Glutamatergic neuron (in vitro differentiated cells): ENCODE measurements at regions not wholly inside any gene's neighbourhood (a gene's known extent, or its start where the extent isn't known, plus 50 kb on each side); places are given as distances from the start of the nearest gene placed in this dataset.
A peak's percentile ranks its signal among the peaks of the same experiment; 100 is the strongest.

ENCODE experiments used
- DNase-seq: peaks from one replicate; pipeline ENCODE4 v3.0.0; 2022
- H3K27ac Mint-ChIP-seq: one replicate; pipeline ENCODE4 v1.8.0; 2020; ENCODE audit warnings: mild to moderate bottlenecking, mixed read lengths, inconsistent platforms; ENCODE audit not compliant: unreplicated experiment
- H3K27me3 Mint-ChIP-seq: one replicate; pipeline ENCODE4 v1.8.0; 2020; ENCODE audit warnings: mild to moderate bottlenecking, moderate library complexity, mixed read lengths, inconsistent platforms; ENCODE audit not compliant: unreplicated experiment
- H3K36me3 Mint-ChIP-seq: one replicate; pipeline ENCODE4 v1.8.0; 2020; ENCODE audit warnings: mild to moderate bottlenecking, mixed read lengths, inconsistent platforms; ENCODE audit not compliant: unreplicated experiment
- H3K4me1 Mint-ChIP-seq: one replicate; pipeline ENCODE4 v1.8.0; 2020; ENCODE audit warnings: mild to moderate bottlenecking, low read depth, mixed read lengths, inconsistent platforms; ENCODE audit not compliant: unreplicated experiment
- H3K4me3 Mint-ChIP-seq: one replicate; pipeline ENCODE4 v1.8.0; 2020; ENCODE audit warnings: mild to moderate bottlenecking, mixed read lengths, inconsistent platforms; ENCODE audit not compliant: unreplicated experiment
- H3K9me3 Mint-ChIP-seq: one replicate; pipeline ENCODE4 v1.8.0; 2020; ENCODE audit warnings: mild to moderate bottlenecking, moderate library complexity, mixed read lengths, inconsistent platforms; ENCODE audit not compliant: unreplicated experiment
- TF ChIP-seq, protein P1 (sequence below): fragments of 200-600 bp; sonication (generic); IDR thresholded peaks from one replicate; pipeline ENCODE4 v1.5.0; 2021; ENCODE audit not compliant: partially characterized antibody, unreplicated experiment

DNA sequence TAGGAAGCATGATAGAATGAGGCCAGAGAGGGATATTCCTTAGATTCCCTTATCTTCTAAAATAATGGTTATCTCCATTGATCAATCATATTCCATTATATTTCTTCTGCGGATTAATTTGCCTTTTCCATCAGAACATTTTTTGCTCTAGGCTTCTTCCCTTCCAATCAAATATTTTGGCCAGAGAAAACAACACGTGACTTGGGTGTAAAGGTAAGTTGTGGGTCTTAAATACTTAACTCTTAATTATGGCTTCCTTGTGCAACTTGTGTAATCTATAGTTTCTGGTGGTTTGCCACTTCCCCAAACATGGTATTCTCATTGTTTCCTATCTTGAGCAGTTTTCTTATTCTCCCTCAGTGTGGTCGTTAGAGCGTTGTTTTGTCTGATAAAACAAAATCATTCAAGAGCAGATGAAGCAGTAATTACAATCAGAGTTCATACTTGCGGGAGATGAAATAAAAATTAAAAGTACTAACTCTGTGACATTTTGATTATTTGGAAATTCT, 889.3 kb downstream of the MAT2B start:
- DNase-seq, result no peak
- Mint-ChIP-seq H3K9me3 (peaks cover 1% of the 10 kb centered on the region), H3K4me3 (no peak overlapping the region), H3K4me1 (no peaks in the 10 kb centered on the region), H3K36me3 (no peaks in the 10 kb centered on the region), H3K27ac (no peak overlapping the region), H3K27me3 (peaks cover 2% of the 10 kb centered on the region)
- TF ChIP-seq, protein P1, sequence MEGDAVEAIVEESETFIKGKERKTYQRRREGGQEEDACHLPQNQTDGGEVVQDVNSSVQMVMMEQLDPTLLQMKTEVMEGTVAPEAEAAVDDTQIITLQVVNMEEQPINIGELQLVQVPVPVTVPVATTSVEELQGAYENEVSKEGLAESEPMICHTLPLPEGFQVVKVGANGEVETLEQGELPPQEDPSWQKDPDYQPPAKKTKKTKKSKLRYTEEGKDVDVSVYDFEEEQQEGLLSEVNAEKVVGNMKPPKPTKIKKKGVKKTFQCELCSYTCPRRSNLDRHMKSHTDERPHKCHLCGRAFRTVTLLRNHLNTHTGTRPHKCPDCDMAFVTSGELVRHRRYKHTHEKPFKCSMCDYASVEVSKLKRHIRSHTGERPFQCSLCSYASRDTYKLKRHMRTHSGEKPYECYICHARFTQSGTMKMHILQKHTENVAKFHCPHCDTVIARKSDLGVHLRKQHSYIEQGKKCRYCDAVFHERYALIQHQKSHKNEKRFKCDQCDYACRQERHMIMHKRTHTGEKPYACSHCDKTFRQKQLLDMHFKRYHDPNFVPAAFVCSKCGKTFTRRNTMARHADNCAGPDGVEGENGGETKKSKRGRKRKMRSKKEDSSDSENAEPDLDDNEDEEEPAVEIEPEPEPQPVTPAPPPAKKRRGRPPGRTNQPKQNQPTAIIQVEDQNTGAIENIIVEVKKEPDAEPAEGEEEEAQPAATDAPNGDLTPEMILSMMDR, result no peak

DNA sequence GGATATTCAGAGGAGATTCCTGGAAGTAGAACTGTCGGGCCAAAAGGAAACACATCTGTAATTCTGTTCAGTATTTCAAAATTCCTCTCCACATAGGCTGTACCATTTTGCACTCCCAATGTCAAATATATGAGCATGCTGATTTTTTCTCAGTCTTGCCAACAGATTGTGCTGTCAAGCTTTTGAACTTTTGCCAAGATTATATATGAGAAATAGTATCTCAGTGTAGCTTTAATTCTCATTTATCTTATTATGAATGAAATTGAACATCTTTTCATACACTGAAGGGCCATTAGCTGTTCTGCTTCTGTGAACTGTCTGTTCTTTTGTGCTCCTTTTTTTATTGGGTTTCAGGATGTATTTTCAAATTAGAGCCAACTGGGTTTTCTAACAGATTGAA, 907.1 kb downstream of the MAT2B start:
- Mint-ChIP-seq H3K36me3 (peaks cover 5% of the 10 kb centered on the region), H3K4me1 (no peaks in the 10 kb centered on the region), H3K9me3 (peaks cover 2% of the 10 kb centered on the region), H3K4me3 (no peak overlapping the region), H3K27me3 (no peaks in the 10 kb centered on the region), H3K27ac (no peak overlapping the region)
- TF ChIP-seq, protein P1, result no peak
- no peak for DNase-seq

DNA sequence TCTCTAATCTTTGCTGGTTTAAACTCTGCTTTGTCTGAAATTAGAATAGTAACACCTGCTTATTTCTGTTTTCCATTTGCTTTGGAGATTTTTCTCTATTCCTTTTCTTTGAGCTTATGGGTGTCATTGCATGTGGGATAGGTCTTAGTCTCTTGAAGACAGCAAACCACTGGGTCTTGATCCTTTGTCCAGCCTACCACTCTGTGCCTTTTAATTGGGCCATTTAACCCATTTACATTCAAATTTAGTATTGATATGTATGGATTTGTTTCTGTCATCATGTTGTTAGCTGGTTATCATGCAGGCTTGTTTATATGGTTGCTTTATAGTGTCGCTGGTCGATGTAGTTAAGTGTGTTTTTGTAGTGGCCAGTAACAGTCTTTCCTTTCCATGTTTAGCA, 914.7 kb downstream of the MAT2B start:
- TF ChIP-seq, protein P1, result no peak
- Mint-ChIP-seq H3K27me3 (no peaks in the 10 kb centered on the region), H3K27ac (no peak overlapping the region), H3K9me3 (peaks cover 12% of the 10 kb centered on the region), H3K4me3 (no peak overlapping the region), H3K36me3 (peaks cover 40% of the 10 kb centered on the region), H3K4me1 (peaks cover 6% of the 10 kb centered on the region)
- DNase-seq, result no peak

DNA sequence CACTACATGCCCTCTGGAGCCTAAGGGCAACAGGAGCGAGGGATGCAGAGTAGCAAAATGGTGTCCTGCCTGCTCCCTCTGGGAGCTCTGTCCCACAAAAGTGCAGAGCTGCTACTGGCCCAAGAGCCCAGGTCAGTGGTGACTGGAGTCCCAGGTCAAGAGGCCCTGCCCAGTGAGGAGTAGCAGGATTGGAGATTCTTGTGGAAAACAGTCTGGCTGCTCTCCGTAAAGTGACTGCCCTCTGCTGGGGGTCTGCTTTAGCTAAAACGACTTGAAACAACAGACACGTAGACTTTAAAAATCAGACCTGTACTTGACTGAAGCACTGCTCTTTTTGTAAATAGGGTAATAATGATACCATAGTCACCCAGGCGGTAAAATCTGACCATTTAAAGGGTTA, 917.0 kb downstream of the MAT2B start:
- H3K27ac Mint-ChIP-seq, result peak overlapping the region; percentile 53
- peak; percentile 51 for DNase-seq
- H3K4me3 Mint-ChIP-seq, result no peak overlapping the region
- peaks cover 6% of the 10 kb centered on the region for H3K4me1 Mint-ChIP-seq
- no peaks in the 10 kb centered on the region for H3K27me3 Mint-ChIP-seq
- H3K36me3 Mint-ChIP-seq, result peaks cover 37% of the 10 kb centered on the region
- H3K9me3 Mint-ChIP-seq, result peaks cover 10% of the 10 kb centered on the region
- TF ChIP-seq, protein P1, result peak; percentile 26

DNA sequence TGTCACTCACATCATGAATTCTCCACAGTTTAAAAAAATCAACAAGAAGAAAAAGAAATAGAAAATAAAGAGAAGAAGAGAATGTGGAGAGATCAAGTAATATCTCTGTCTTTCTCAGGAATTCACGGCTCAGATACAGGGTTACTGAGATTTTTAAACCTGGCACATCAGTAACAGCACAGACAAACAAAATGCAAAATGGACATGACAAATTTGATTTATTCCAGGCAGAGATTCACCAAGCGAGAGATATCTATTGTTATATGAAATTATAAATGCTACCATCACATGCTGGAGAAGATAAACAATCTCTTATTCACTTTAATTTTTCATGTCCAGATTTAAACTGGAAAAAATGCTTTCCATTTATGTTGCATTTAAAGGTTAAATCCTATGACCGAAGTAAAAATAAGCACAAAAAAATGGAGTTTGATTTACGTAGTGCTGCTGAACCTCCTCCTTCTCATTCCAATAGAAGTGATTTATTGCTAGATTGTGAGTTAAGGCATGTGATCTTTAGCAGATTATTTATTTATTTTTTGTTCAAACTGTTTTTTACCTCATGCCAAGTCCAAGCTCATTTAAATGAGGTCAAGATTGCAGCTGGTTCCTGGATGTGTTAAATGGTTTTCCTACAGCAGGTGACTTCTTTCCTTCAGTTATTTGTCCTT, 926.4 kb downstream of the MAT2B start:
- no peaks in the 10 kb centered on the region for H3K4me1 Mint-ChIP-seq
- DNase-seq, result no peak
- TF ChIP-seq, protein P1, result no peak
- H3K4me3 Mint-ChIP-seq, result no peak overlapping the region
- no peak overlapping the region for H3K27ac Mint-ChIP-seq
- H3K27me3 Mint-ChIP-seq, result no peaks in the 10 kb centered on the region
- H3K9me3 Mint-ChIP-seq, result peaks cover 2% of the 10 kb centered on the region
- no peaks in the 10 kb centered on the region for H3K36me3 Mint-ChIP-seq
